ENCODE measurements at regions not wholly inside any gene's neighbourhood (a gene's known extent, or its start where the extent isn't known, plus 50 kb on each side); places are given as distances from the start of the nearest gene placed in this dataset.

DNA sequence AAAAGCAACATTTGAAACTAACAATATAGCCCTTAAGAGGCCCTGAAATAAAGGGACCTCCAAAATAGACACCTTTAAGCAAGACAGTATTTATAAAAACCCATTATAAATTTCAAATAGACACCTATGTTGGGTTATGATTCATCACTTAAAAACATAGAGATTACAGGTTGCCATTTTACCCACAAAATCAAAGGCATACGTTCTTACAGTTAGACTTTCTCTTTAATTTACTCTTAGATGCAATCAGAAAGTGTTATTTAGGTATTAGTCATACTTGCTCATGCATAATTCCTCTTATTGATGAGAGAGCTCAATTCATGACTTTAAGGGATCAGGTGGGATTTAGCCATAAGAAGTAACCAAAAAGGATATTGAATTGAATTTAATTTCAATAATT, 51.5 kb upstream of the TMEM200A start:
- no peaks in the 10 kb centered on the region for H3K27me3 ChIP-seq (replicated peaks in 1 of 2; ENCODE audit: control insufficient read depth in 2 of 2, insufficient read depth in 2 of 2, low read length in 1 of 2)
- POLR2A ChIA-PET, result no interaction called here
- H3K27ac ChIP-seq (ENCODE audit: control insufficient read depth, insufficient read depth), result no peak overlapping the region
- ATAC-seq, result peak; percentile 78
- in situ Hi-C loops (cut with MboI), result no loop called here
- intact Hi-C loops (cut with micrococcal nuclease; ENCODE audit: unreplicated experiment), result no loop called here
- H3K4me3 ChIP-seq, result no peak overlapping the region
- no peaks in the 10 kb centered on the region for H3K79me2 ChIP-seq (ENCODE audit: control insufficient read depth, insufficient read depth, low read length)
- 5% methylated on average over 1 of the region's 1 CpG for WGBS (ENCODE audit: insufficient coverage, insufficient replicate concordance, low lambda C conversion rate, missing lambda C conversion rate)
- no peak overlapping the region for H3K4me2 ChIP-seq (ENCODE audit: control insufficient read depth, insufficient read depth)
- RAD21 ChIA-PET (ENCODE audit: unreplicated experiment), result interaction anchor here (0.6 to 6.1 kb wide), 3 partner anchors 11 to 384 kb away, joined by 3 to 29 read pairs (median 4); no protein-coding TSS in a partner anchor
- no peak for FAIRE-seq
- SMC1A ChIA-PET (ENCODE audit: uncharacterized antibody, unreplicated experiment), result interaction anchor here (1.0 to 5.0 kb wide), 5 partner anchors 11 to 401 kb away, joined by 3 to 24 read pairs (median 4); no protein-coding TSS in a partner anchor
- no peaks in the 10 kb centered on the region for H3K36me3 ChIP-seq (ENCODE audit: control insufficient read depth in 2 of 2, insufficient read depth in 2 of 2, low read length in 1 of 2)
- H4K20me1 ChIP-seq (ENCODE audit: control insufficient read depth, insufficient read depth), result no peaks in the 10 kb centered on the region
- H3K9me3 ChIP-seq (replicated peaks; ENCODE audit: control insufficient read depth, insufficient read depth, low read length), result no peaks in the 10 kb centered on the region
- DNase-seq (ENCODE audit: low read depth, low spot score), result no peak
- no peaks in the 10 kb centered on the region for H3K4me1 ChIP-seq (ENCODE audit: control insufficient read depth, insufficient read depth, low read length)
- CTCF ChIA-PET, result interaction anchor here (0.8 to 2.2 kb wide), 8 partner anchors 8 to 803 kb away, joined by 3 to 8 read pairs (median 4); no protein-coding TSS in a partner anchor
- BruUV-seq (replicated peaks), result no TSS peak
- H3K9ac ChIP-seq (ENCODE audit: control insufficient read depth, insufficient read depth, low read length), result no peak overlapping the region
- H2AFZ ChIP-seq (ENCODE audit: control insufficient read depth, low read depth, low read length), result no peak overlapping the region
- TF ChIP-seq PML (IDR thresholded peaks at IDR 0.05; ENCODE audit: low read length) (no peak), SMAD1 (IDR thresholded peaks at IDR 0.05; ENCODE audit: low read depth, partially characterized antibody) (no peak), ZNF217 (IDR thresholded peaks at IDR 0.05) (0 out of 2 replicates have a peak, but pooled peaks have one; percentile 34), STAT3 (IDR thresholded peaks at IDR 0.05; ENCODE audit: low read depth, low read length) (no peak), MTA2 (IDR thresholded peaks at IDR 0.05; ENCODE audit: low read depth) (peak; percentile 74), CEBPZ (IDR thresholded peaks at IDR 0.05; ENCODE audit: low read depth, low read length) (no peak), EZH2 (IDR thresholded peaks at IDR 0.05; ENCODE audit: borderline replicate concordance, control insufficient read depth, low read depth, low read length) (no peak), KDM1A (IDR thresholded peaks at IDR 0.05; ENCODE audit: borderline replicate concordance) (no peak), POU2F2 (IDR thresholded peaks at IDR 0.05; ENCODE audit: borderline replicate concordance, low read depth, low read length) (no peak), FOS (IDR thresholded peaks at IDR 0.05; ENCODE audit: borderline replicate concordance, extremely low read depth, insufficient read length) (no peak), STAT1 (conservative IDR thresholded peaks at IDR 0.05) (no peak), RFX5 (IDR thresholded peaks at IDR 0.05; ENCODE audit: low read depth, low read length) (no peak), PKNOX1 (IDR thresholded peaks at IDR 0.05) (no peak), TCF12 (IDR thresholded peaks at IDR 0.05; ENCODE audit: low read depth, low read length) (no peak), KLF5 (IDR thresholded peaks at IDR 0.05; ENCODE audit: partially characterized antibody) (no peak), ZBED1 (IDR thresholded peaks at IDR 0.05; ENCODE audit: borderline replicate concordance) (no peak), RUNX3 (IDR thresholded peaks at IDR 0.05; ENCODE audit: low read length) (peak; percentile 52), JUNB (IDR thresholded peaks at IDR 0.05) (peak; percentile 51), MEF2B (IDR thresholded peaks at IDR 0.05; ENCODE audit: partially characterized antibody, poor library complexity, severe bottlenecking) (no peak)
- TF ChIP-seq, protein P1, sequence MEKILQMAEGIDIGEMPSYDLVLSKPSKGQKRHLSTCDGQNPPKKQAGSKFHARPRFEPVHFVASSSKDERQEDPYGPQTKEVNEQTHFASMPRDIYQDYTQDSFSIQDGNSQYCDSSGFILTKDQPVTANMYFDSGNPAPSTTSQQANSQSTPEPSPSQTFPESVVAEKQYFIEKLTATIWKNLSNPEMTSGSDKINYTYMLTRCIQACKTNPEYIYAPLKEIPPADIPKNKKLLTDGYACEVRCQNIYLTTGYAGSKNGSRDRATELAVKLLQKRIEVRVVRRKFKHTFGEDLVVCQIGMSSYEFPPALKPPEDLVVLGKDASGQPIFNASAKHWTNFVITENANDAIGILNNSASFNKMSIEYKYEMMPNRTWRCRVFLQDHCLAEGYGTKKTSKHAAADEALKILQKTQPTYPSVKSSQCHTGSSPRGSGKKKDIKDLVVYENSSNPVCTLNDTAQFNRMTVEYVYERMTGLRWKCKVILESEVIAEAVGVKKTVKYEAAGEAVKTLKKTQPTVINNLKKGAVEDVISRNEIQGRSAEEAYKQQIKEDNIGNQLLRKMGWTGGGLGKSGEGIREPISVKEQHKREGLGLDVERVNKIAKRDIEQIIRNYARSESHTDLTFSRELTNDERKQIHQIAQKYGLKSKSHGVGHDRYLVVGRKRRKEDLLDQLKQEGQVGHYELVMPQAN (conservative IDR thresholded peaks at IDR 0.05), result no peak
